ENCODE measurements at regions not wholly inside any gene's neighbourhood (a gene's known extent, or its start where the extent isn't known, plus 50 kb on each side); places are given as distances from the start of the nearest gene placed in this dataset.
A peak's percentile ranks its signal among the peaks of the same experiment; 100 is the strongest.

GRCh38 chr7:54037873-54038272 is 504.3 kb upstream of the VSTM2A start:
- no peaks in the 10 kb centered on the region for H3K4me1 Mint-ChIP-seq
- peaks cover 3% of the 10 kb centered on the region for H3K36me3 Mint-ChIP-seq (ENCODE audit: low read depth)
- Histone ChIP-seq H3K27ac (ENCODE audit: low read depth, low read length) (no peak overlapping the region), H3K4me3 (ENCODE audit: low read length) (no peak overlapping the region), H3K9ac (ENCODE audit: extremely low read depth, low read length, poor library complexity, severe bottlenecking) (no peak overlapping the region), H3K27me3 (ENCODE audit: control insufficient read depth, insufficient read depth, low read length, poor library complexity, severe bottlenecking) (no peaks in the 10 kb centered on the region), H3K36me3 (ENCODE audit: control insufficient read depth, insufficient read depth, low read length) (no peaks in the 10 kb centered on the region), H3K9me3 (ENCODE audit: control insufficient read depth, low read length) (peaks cover 9% of the 10 kb centered on the region), H3K4me1 (ENCODE audit: control insufficient read depth, insufficient read depth, low read length) (no peaks in the 10 kb centered on the region)
- TF ChIP-seq CTCF (conservative IDR thresholded peaks at IDR 0.05): no peak
- no peaks in the 10 kb centered on the region for H3K27me3 Mint-ChIP-seq (ENCODE audit: insufficient read depth)
- peak; percentile 42 for DNase-seq
- H3K9me3 Mint-ChIP-seq: peaks cover 29% of the 10 kb centered on the region
- no peak overlapping the region for H3K27ac Mint-ChIP-seq
- WGBS, 2 experiments (ENCODE audit: insufficient coverage in 1 of 2, insufficient read length in 1 of 2): 63 to 88% methylated on average over 1 of the region's 1 CpG
- H3K4me3 Mint-ChIP-seq: no peak overlapping the region

- Mint-ChIP-seq H3K27ac (no peak overlapping the region), H3K27me3 (ENCODE audit: insufficient read depth) (no peaks in the 10 kb centered on the region), H3K9me3 (no peaks in the 10 kb centered on the region), H3K4me1 (no peaks in the 10 kb centered on the region), H3K4me3 (no peak overlapping the region), H3K36me3 (ENCODE audit: low read depth) (no peaks in the 10 kb centered on the region)
- no peak for TF ChIP-seq CTCF (conservative IDR thresholded peaks at IDR 0.05)
- no peak overlapping the region for H3K27ac ChIP-seq (ENCODE audit: low read depth, low read length)
- no peak overlapping the region for H3K9ac ChIP-seq (ENCODE audit: extremely low read depth, low read length, poor library complexity, severe bottlenecking)
- H3K4me3 ChIP-seq (ENCODE audit: low read length): no peak overlapping the region
- H3K9me3 ChIP-seq (ENCODE audit: control insufficient read depth, low read length): no peaks in the 10 kb centered on the region
- DNase-seq: no peak
- no peaks in the 10 kb centered on the region for H3K27me3 ChIP-seq (ENCODE audit: control insufficient read depth, insufficient read depth, low read length, poor library complexity, severe bottlenecking)
- H3K36me3 ChIP-seq (ENCODE audit: control insufficient read depth, insufficient read depth, low read length): no peaks in the 10 kb centered on the region
- H3K4me1 ChIP-seq (ENCODE audit: control insufficient read depth, insufficient read depth, low read length): no peaks in the 10 kb centered on the region
- WGBS, 2 experiments (ENCODE audit: insufficient coverage in 1 of 2, insufficient read length in 1 of 2): 86 to 91% methylated on average over 3 to 4 of the region's 4 CpGs
These were observed 481.5 kb upstream of the VSTM2A start for GRCh38 chr7:54060643-54061042.

- Histone ChIP-seq H3K4me3 (ENCODE audit: low read length) (no peak overlapping the region), H3K27me3 (ENCODE audit: control insufficient read depth, insufficient read depth, low read length, poor library complexity, severe bottlenecking) (no peaks in the 10 kb centered on the region), H3K36me3 (ENCODE audit: control insufficient read depth, insufficient read depth, low read length) (no peaks in the 10 kb centered on the region), H3K9me3 (ENCODE audit: control insufficient read depth, low read length) (no peaks in the 10 kb centered on the region), H3K27ac (ENCODE audit: low read depth, low read length) (no peak overlapping the region), H3K9ac (ENCODE audit: extremely low read depth, low read length, poor library complexity, severe bottlenecking) (no peak overlapping the region), H3K4me1 (ENCODE audit: control insufficient read depth, insufficient read depth, low read length) (no peaks in the 10 kb centered on the region)
- Mint-ChIP-seq H3K27me3 (ENCODE audit: insufficient read depth) (no peaks in the 10 kb centered on the region), H3K9me3 (no peaks in the 10 kb centered on the region), H3K4me3 (no peak overlapping the region), H3K36me3 (ENCODE audit: low read depth) (no peaks in the 10 kb centered on the region), H3K27ac (no peak overlapping the region), H3K4me1 (no peaks in the 10 kb centered on the region)
- no peak for DNase-seq
- TF ChIP-seq CTCF (conservative IDR thresholded peaks at IDR 0.05): no peak
- 91 to 93% methylated on average over 2 to 5 of the region's 5 CpGs for WGBS, 2 experiments (ENCODE audit: insufficient coverage in 1 of 2, insufficient read length in 1 of 2)
These were observed 475.5 kb upstream of the VSTM2A start for GRCh38 chr7:54066643-54067042.

All from endodermal cell (in vitro differentiated cells).